Aorta (tissue), 5 donors: ENCODE measurements at regions not wholly inside any gene's neighbourhood (a gene's known extent, or its start where the extent isn't known, plus 50 kb on each side); places are given as distances from the start of the nearest gene placed in this dataset.
A peak's percentile ranks its signal among the peaks of the same experiment; 100 is the strongest.

ENCODE experiments used
- ATAC-seq: fragments of 200-7000 bp; cut with Tn5 transposase; one replicate; pipeline ENCODE4 v1.9.1; 2022; ENCODE audit warnings: moderate library complexity; ENCODE audit not compliant: low FRiP score
- DNase-seq, 2 donors: peaks; one replicate each; pipeline ENCODE4 v3.0.0-alpha.2; 2020
- H3K27ac ChIP-seq, 2 donors: one replicate each; pipeline ENCODE4 v1.5.1; 2013; ENCODE audit warnings: low read length in 2 of 2, mild to moderate bottlenecking in 2 of 2, moderate library complexity in 2 of 2, control low read depth in 1 of 2, inconsistent platforms in 1 of 2, low read depth in 1 of 2
- H3K27me3 ChIP-seq, 2 donors: one replicate each; pipeline ENCODE4 v1.6.1; 2013; ENCODE audit warnings: control low read depth in 1 of 2, low read length in 1 of 2, mild to moderate bottlenecking in 1 of 2, moderate library complexity in 1 of 2; ENCODE audit not compliant: insufficient read depth in 2 of 2, control insufficient read depth in 1 of 2
- H3K36me3 ChIP-seq, 2 donors: one replicate each; pipeline ENCODE4 v1.6.1; 2013; ENCODE audit warnings: control low read depth in 1 of 2, low read length in 1 of 2, mild to moderate bottlenecking in 1 of 2; ENCODE audit not compliant: insufficient read depth in 2 of 2, control insufficient read depth in 1 of 2
- H3K4me1 ChIP-seq, 2 donors: one replicate each; pipeline ENCODE4 v1.6.1; 2013; ENCODE audit warnings: low read length in 2 of 2, control low read depth in 1 of 2, mild to moderate bottlenecking in 1 of 2, moderate library complexity in 1 of 2; ENCODE audit not compliant: insufficient read depth in 2 of 2, control insufficient read depth in 1 of 2
- H3K4me3 ChIP-seq, 2 donors: one replicate each; pipeline ENCODE4 v1.5.1; 2013; ENCODE audit warnings: low read length in 2 of 2, control low read depth in 1 of 2, mild to moderate bottlenecking in 1 of 2
- H3K9me3 ChIP-seq: one replicate; pipeline ENCODE4 v1.6.1; 2013; ENCODE audit warnings: mild to moderate bottlenecking, low read length; ENCODE audit not compliant: control insufficient read depth
- WGBS, 2 donors: extraction: QIAGEN DNeasy Blood & Tissue Kit; methylation state at CpG; one replicate each; pipeline ENCODE4 v1.1.7; 2013; 5-methylcytosine and 5-hydroxymethylcytosine counted together
- intact Hi-C, 2 donors: fragments of 100-400 bp; cut with DNase I; formaldehyde crosslinking; loops; one replicate each; pipeline versions ENCODE4 v1.14.2 to v1.15.0; 2022
- donor health status: healthy with polysubstance abuse.
- donor health status: Bipolar disorder and iron deficiency.
- donor health status: DM: no; HTN: no; CAD: no.
- donor health status: DM: no; HTN: no; CAD: no.
- donor health status: DM: yes; HTN: yes; CAD: no.

DNA sequence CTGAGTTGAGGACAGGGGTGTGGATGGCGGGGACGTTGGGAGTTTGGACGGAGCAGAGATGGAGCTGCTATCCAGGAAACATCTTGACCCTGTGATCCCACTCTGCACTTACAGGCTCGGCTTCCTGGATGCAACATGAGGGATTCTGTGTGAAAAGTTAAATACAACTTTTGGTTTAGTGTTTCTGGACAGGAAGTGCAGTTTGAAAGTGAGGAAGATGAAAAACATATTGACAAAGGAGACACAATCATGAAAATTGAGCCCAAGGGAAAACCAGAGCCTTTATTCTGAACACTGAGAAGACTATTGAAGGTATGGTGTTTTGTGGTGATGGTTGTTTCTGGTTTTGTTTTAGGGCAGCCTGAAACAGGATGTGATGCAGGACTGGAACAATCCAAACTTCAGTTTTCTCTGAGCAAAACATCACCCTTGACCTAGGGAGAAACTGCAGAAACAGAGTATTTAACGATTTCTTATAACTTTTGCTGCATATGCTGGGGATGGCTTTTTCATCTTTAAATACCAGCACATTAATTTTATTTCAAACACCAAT, 76.5 kb upstream of the RFX8 start:
- intact Hi-C loops: no loop called here
- Histone ChIP-seq H3K27me3 (no peaks in the 10 kb centered on the region), H3K27ac (no peak overlapping the region), H3K36me3 (no peaks in the 10 kb centered on the region), H3K4me3 (no peak overlapping the region), H3K4me1 (no peaks in the 10 kb centered on the region), H3K9me3 (no peaks in the 10 kb centered on the region)
- DNase-seq: no peak
- ATAC-seq: no peak
- 80 to 81% methylated on average over 5 of the region's 5 CpGs for WGBS, 2 donors

DNA sequence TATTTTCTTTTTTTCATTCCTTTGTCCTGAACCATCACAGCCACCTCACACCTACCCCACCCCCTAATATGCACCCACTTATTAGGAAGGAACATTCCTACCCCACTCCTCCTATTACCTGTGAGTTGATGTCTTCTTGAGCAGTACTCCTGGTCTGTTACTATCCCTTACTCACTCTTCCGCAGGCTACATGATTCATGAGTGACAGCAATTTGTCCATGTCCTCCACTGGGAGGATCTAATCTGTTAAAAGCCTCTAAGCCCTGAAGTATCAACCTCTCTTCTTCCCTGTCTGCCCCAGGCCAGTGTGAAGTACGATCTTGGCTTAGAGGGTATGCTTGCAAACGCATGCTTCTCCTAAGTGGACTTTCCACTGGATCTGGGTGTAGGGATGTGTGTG, 75.6 kb upstream of the RFX8 start:
- H3K36me3 ChIP-seq: no peaks in the 10 kb centered on the region
- intact Hi-C loops: no loop called here
- no peak overlapping the region for H3K4me3 ChIP-seq
- ATAC-seq (no peak), DNase-seq (no peak)
- no peaks in the 10 kb centered on the region for H3K27me3 ChIP-seq
- H3K27ac ChIP-seq: no peak overlapping the region
- 95 to 96% methylated on average over 3 of the region's 3 CpGs for WGBS, 2 donors
- H3K9me3 ChIP-seq: no peaks in the 10 kb centered on the region
- no peaks in the 10 kb centered on the region for H3K4me1 ChIP-seq

DNA sequence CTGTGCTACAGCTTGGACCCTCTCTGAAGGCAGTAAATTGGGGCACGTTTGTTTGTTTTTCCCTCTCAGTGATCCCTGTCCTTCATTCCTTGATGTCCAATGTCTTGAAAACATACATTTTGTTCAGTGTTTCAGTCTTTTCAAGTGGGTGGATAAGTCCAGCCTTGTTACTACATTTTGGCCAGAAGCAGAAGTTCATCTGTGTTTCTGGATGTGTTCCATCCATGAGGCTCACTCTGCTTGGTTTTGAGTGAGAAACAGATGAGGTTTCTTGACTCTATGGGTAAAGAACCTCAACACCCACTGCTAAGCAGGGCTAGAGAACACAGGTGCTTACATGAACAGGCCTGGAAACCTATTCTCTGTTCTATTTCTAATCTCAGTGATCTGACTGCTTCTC, 74.5 kb upstream of the RFX8 start:
- no peak for ATAC-seq
- intact Hi-C loops: no loop called here
- Histone ChIP-seq H3K27me3 (no peaks in the 10 kb centered on the region), H3K4me1 (no peaks in the 10 kb centered on the region), H3K9me3 (no peaks in the 10 kb centered on the region), H3K36me3 (no peaks in the 10 kb centered on the region), H3K27ac (no peak overlapping the region), H3K4me3 (no peak overlapping the region)
- no peak for DNase-seq
- WGBS, 2 donors: 87 to 88% methylated on average over 1 of the region's 1 CpG

DNA sequence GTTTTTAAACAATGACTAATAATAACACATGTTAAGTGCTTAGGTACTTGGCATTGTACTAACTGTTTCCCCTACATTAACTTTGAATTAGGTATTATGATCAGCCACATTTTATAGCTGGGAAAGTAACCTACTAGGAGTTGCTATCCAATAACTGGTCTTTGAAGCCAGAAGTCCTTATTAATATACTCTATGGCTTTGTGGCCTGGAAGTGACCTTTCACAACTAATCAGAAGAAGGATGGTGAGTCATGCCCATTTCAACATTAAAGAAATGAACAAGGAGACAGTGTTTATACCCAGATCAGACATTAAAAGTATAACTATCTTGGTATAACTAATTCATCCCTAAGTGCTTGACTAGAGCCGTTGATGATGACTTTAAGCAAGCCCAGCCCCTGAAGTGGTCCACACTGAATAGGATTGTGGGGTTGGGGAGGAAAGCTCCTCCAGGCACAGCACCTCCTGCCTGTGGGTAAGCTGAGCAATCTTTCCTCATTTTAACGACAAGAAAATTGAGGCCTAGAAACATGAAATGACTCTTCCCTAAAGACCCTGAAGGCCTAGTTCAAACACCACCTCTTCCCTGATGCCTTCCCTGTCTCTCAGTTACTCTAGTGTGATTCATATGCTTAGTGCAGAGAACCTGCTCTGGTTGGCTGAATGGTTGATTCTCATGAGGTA, 71.6 kb upstream of the RFX8 start:
- Histone ChIP-seq H3K4me3 (no peak overlapping the region), H3K9me3 (no peaks in the 10 kb centered on the region), H3K36me3 (no peaks in the 10 kb centered on the region), H3K4me1 (no peaks in the 10 kb centered on the region), H3K27ac (no peak overlapping the region), H3K27me3 (no peaks in the 10 kb centered on the region)
- WGBS, 2 donors: 90 to 95% methylated on average over 2 of the region's 2 CpGs
- DNase-seq (no peak), ATAC-seq (no peak)
- intact Hi-C loops: no loop called here

DNA sequence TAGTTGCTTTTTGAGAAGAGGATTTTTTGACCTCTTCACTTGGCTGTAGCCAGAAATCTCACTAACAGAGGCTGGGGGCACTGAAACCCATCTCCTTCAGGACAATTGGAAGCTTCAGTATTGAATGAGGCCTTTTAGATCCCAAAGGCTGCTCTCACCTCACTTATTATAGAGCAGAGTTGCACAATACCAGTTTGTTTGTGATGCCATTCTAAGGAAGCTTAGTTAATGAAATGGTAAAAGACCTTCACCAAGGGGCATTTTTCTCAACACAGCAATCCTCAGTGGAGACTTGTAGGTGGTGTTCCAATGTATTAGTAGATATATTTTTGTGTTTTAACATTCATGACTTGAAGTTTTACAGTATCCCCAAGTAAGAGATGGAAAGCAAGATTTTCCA, 71.0 kb upstream of the RFX8 start:
- Histone ChIP-seq H3K36me3 (no peaks in the 10 kb centered on the region), H3K27me3 (no peaks in the 10 kb centered on the region), H3K27ac (no peak overlapping the region), H3K9me3 (no peaks in the 10 kb centered on the region), H3K4me3 (no peak overlapping the region), H3K4me1 (no peaks in the 10 kb centered on the region)
- ATAC-seq (no peak), DNase-seq (no peak)
- intact Hi-C loops: no loop called here

DNA sequence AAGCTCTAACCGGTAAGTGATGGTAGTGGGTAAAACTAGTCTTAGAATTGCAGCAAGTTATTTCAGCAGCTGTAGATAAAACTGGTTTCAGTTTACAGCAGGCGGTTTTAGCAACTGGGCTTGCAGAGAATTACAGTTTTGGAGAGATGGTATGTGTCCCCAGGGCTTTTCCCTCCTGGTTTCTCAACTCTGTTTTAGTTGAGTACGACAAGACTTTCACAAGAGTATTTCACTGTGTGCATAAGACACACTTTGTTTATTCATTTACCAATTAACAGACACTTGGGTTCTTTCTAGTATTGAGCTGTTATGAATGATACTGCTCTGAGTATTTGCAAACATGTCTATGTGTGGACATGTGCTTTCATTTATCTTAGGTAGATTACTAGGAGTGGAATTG, 65.6 kb upstream of the RFX8 start:
- ATAC-seq (no peak), DNase-seq (no peak)
- WGBS, 2 donors: 30 to 45% methylated on average over 3 of the region's 3 CpGs
- Histone ChIP-seq H3K9me3 (no peaks in the 10 kb centered on the region), H3K36me3 (no peaks in the 10 kb centered on the region), H3K27me3 (no peaks in the 10 kb centered on the region), H3K4me3 (no peak overlapping the region), H3K27ac (no peak overlapping the region), H3K4me1 (no peaks in the 10 kb centered on the region)
- intact Hi-C loops: no loop called here

DNA sequence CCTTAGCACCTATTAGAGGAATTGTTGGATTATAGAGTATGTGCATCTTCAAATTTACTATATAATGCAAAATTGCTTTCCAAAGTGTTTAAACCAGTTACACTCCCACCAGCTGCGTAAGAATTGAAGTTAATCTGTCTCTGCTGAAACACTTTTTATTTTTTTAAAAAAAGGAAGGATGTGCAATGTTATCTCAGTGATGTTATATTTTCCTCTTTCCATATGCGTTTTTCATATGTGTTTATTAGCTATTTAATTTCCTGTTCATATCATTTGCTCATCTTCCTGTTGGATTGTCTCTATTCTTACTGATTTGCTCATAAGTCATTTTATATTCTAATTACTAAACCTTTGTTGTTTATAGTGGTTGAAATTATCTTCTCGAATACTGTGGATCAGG, 63.2 kb upstream of the RFX8 start:
- DNase-seq (no peak), ATAC-seq (no peak)
- intact Hi-C loops: no loop called here
- 78 to 94% methylated on average over 3 of the region's 3 CpGs for WGBS, 2 donors
- Histone ChIP-seq H3K4me3 (no peak overlapping the region), H3K4me1 (no peaks in the 10 kb centered on the region), H3K9me3 (no peaks in the 10 kb centered on the region), H3K36me3 (no peaks in the 10 kb centered on the region), H3K27me3 (no peaks in the 10 kb centered on the region), H3K27ac (no peak overlapping the region)

DNA sequence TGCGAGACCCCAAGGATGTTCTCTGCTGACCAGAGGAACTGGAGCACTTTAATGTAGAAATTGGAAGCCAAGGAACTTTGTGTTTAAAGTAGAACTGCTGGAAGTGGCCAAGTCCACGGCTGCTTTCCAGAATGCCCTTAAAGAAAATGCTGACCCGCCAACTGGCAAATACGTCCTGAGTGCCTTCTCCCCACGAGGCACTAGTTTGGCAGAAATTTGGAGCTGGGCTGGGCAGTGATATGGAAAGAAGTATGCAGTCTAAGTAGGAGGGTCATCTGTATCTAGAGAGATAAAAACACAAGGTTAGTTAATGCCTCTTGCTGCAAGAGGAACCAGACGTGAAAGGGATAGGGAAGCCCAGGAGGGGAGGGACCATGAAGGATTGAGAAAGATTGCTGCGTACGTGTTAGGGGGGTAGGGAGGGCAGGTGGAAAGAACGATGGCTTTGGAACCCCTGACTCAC, 59.3 kb upstream of the RFX8 start:
- Histone ChIP-seq H3K4me3 (no peak overlapping the region), H3K4me1 (no peaks in the 10 kb centered on the region), H3K27me3 (no peaks in the 10 kb centered on the region), H3K9me3 (no peaks in the 10 kb centered on the region), H3K36me3 (no peaks in the 10 kb centered on the region), H3K27ac (peak overlapping the region; percentile 62 to 96)
- WGBS, 2 donors: 3 to 4% methylated on average over 9 of the region's 9 CpGs
- intact Hi-C loops: no loop called here
- DNase-seq (no peak), ATAC-seq (peak; percentile 78)

DNA sequence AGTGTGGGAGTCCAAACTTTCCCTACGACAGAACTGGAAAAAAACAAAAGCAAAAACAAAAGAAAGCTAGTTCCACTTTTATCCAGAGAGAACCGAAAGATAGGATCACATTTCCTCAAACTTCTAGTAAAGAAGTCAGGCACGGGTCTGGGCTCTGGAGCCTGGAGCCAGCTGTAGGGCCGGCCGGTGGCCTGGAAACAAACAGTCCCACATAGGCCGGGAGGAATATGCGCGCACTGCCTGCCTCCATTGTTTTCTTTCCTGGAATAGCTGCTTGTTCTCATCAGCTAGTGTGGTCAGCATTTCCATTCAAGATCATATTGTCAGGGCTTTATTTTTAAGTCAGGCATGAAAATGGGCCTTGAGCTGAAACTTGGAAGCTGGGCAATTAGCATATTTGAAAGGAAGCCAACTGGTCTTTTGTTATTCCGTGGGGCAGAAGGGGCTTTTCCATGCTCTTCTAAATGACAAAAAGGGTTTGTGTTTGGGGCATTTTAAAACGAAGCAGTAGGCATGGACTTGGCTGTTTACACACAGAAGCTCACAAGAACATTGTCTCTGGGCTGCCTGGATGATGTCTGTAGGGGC, 58.7 kb upstream of the RFX8 start:
- no peaks in the 10 kb centered on the region for H3K9me3 ChIP-seq
- H3K4me3 ChIP-seq: no peak overlapping the region
- peak; percentile 84 for ATAC-seq
- no peaks in the 10 kb centered on the region for H3K27me3 ChIP-seq
- WGBS, 2 donors: 2 to 6% methylated on average over 10 of the region's 10 CpGs
- peak overlapping the region; percentile 96 for H3K27ac ChIP-seq
- intact Hi-C loops: no loop called here
- no peaks in the 10 kb centered on the region for H3K4me1 ChIP-seq
- no peaks in the 10 kb centered on the region for H3K36me3 ChIP-seq
- peak in 1 of 2 donors; percentile 59 for DNase-seq
